ENCODE measurements at regions not wholly inside any gene's neighbourhood (a gene's known extent, or its start where the extent isn't known, plus 50 kb on each side); places are given as distances from the start of the nearest gene placed in this dataset.

DNA sequence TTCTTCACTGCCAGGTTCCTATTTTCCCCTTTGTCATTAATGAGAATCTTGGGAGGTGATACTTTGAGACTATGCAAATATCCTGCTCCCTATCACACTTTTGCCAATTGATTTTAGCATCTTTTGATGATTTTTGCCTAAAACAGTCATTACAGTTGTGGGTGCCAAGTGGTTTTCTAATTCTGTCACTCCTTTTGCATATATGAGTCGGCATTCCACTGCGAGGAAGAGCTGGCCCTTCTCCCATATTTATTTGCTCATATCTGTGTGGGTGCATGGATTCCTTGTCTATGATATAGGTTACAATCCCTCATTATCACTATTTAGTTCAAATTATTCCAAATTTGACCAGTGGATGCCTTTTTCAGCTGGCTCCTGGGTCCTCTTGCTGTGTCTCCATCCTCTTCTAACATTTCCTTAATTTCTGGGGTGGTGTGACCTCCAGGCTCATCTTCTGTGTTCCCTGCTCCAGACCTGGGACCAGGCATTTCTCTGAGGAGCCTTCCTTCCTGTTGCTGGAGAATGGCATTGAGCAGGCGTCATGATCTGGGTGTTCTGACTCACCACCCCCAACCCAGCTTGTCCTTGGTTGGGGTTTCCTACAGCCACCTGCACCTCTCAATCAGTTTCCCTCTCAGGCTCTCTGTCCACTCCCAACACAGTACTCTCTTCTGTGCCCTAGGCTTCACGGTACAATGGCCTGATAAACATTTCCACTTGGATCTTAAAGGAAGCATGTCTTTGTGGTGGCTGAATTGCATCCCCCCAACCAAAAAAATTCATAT is 106.7 kb downstream of the NXNL2 start:
- no peak for FAIRE-seq
- H3K9me1 ChIP-seq (replicated peaks; ENCODE audit: control insufficient read depth, extremely low read depth, insufficient read depth, low read length): no peaks in the 10 kb centered on the region
- H3K27me3 ChIP-seq (ENCODE audit: control insufficient read depth in 2 of 2, insufficient read depth in 2 of 2, low read length in 2 of 2): no peaks in the 10 kb centered on the region
- no peak overlapping the region for H3K4me3 ChIP-seq (replicated peaks in 1 of 3; ENCODE audit: insufficient read depth in 1 of 3, low read depth in 1 of 3, low read length in 3 of 3)
- no peaks in the 10 kb centered on the region for H3K79me2 ChIP-seq (ENCODE audit: control insufficient read depth, insufficient read depth, low read length)
- no peaks in the 10 kb centered on the region for H4K20me1 ChIP-seq (replicated peaks; ENCODE audit: control insufficient read depth, extremely low read depth, insufficient read depth, low read length)
- TF ChIP-seq FOS (IDR thresholded peaks at IDR 0.05; ENCODE audit: borderline replicate concordance, insufficient read depth, low read length): no peak
- no peak for TF ChIP-seq CTCF (IDR thresholded peaks at IDR 0.05; ENCODE audit: extremely low read depth in 1 of 2, insufficient read depth in 1 of 2, low read depth in 1 of 2, low read length in 2 of 2)
- no peak for TF ChIP-seq MAX (IDR thresholded peaks at IDR 0.05; ENCODE audit: insufficient read depth, insufficient read length)
- no peak for TF ChIP-seq MYC (IDR thresholded peaks at IDR 0.05; ENCODE audit: low read depth, low read length)
- TF ChIP-seq EZH2 (IDR thresholded peaks at IDR 0.05; ENCODE audit: borderline replicate concordance, low read depth, low read length, severe bottlenecking): no peak
- TF ChIP-seq JUN (IDR thresholded peaks at IDR 0.05; ENCODE audit: borderline replicate concordance, insufficient read depth, insufficient read length, low read depth): no peak
- TF ChIP-seq POLR2A (IDR thresholded peaks at IDR 0.05; ENCODE audit: low read depth, low read length): no peak
- no peak for TF ChIP-seq POLR2AphosphoS5 (IDR thresholded peaks at IDR 0.05; ENCODE audit: insufficient read depth, low read depth, low read length)
- no peak for TF ChIP-seq GATA2 (IDR thresholded peaks at IDR 0.05; ENCODE audit: insufficient read depth, insufficient read length, low read depth, low read length)
- no peak overlapping the region for H3K9ac ChIP-seq (replicated peaks; ENCODE audit: extremely low read depth, insufficient read depth, low read length)
- DNase-seq (ENCODE audit: low read depth, low spot score): no peak
- no peak overlapping the region for H3K4me2 ChIP-seq (ENCODE audit: insufficient read depth, low read length)
- no peaks in the 10 kb centered on the region for H3K9me3 ChIP-seq (replicated peaks; ENCODE audit: control insufficient read depth, insufficient read depth, low read length)
- no TSS peak for BruUV-seq (replicated peaks)
- intact Hi-C loops (cut with micrococcal nuclease): no loop called here
- CTCF ChIA-PET: no interaction called here
- H3K36me3 ChIP-seq (ENCODE audit: control insufficient read depth in 2 of 2, extremely low read depth in 1 of 2, insufficient read depth in 2 of 2, low read length in 2 of 2): no peaks in the 10 kb centered on the region
- no peak overlapping the region for H3K27ac ChIP-seq (ENCODE audit: insufficient read depth, low read depth, low read length)
- no peak overlapping the region for H2AFZ ChIP-seq (ENCODE audit: low read depth, low read length)
- POLR2A ChIA-PET: no interaction called here
- no peaks in the 10 kb centered on the region for H3K4me1 ChIP-seq (ENCODE audit: control insufficient read depth, extremely low read depth, insufficient read depth, low read length)
- dilution Hi-C loops (cut with MboI; ENCODE audit: extremely low pct_ligation_motif_present, low sequenced_read_pairs): no loop called here

Measured in endothelial cell of umbilical vein (primary cell).